ES-I3 (cell line): ENCODE measurements at regions not wholly inside any gene's neighbourhood (a gene's known extent, or its start where the extent isn't known, plus 50 kb on each side); places are given as distances from the start of the nearest gene placed in this dataset.

Experiments used
- H3K36me3 ChIP-seq: 2 replicates; pipeline ENCODE4 v1.6.1; 2013; ENCODE audit warnings: mild to moderate bottlenecking, low read length, control low read depth, moderate library complexity; ENCODE audit not compliant: insufficient read depth
- H3K4me1 ChIP-seq: 2 replicates; pipeline ENCODE4 v1.6.1; 2013; ENCODE audit warnings: mild to moderate bottlenecking, control low read depth, low read length; ENCODE audit not compliant: insufficient read depth
- H3K9ac ChIP-seq: 2 replicates; pipeline ENCODE4 v1.6.1; 2013; ENCODE audit warnings: low read depth, mild to moderate bottlenecking, low read length, moderate library complexity
- H3K9me3 ChIP-seq: 2 replicates; pipeline ENCODE4 v1.6.1; 2013; ENCODE audit warnings: mild to moderate bottlenecking, low read length, moderate library complexity; ENCODE audit not compliant: control insufficient read depth, insufficient read depth

DNA sequence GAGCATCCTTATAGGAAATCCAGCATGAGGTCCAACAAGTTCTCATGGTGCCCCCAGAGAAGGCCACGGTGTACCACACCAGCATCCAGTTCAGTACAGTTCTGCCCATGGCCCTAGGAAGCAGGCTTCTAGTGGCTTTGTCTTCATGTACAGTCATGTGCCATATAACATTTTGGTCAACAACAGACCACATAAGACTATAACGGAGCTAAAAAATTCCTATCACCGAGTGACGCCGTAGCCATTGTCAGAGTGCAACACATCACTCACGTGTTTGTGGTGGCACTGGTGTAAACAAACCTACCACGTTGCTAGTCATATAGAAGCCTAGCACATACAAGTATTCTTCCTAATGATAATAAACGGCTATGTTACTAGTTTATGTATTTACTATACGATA is 209.0 kb downstream of the ARRDC4 start:
- Histone ChIP-seq H3K9me3 (no peaks in the 10 kb centered on the region), H3K36me3 (no peaks in the 10 kb centered on the region), H3K9ac (no peak overlapping the region), H3K4me1 (peaks cover 11% of the 10 kb centered on the region; the same call in 1 of the 2 replicates)

DNA sequence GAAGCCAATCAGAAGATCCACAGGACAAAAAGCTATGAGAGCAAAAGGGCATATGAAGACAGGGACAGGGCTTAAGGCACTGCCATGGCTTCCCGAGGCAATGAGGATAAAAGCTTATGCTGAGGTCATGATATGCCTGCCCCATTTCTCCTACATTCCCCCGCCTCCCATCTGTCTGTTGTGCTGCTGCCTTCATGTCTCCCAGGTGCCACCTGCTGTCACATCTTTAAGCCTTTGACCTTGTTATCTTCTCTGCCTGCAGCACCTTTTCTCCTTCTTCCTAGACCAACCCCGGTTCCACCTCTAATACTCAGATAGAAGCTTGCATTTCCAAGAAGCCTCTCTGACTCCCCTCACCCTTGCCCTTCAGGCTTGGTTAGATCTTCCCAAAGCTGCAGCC is 213.8 kb downstream of the ARRDC4 start:
- Histone ChIP-seq H3K9ac (no peak overlapping the region), H3K4me1 (0 out of 2 replicates have a peak, but pooled peaks cover 6% of the 10 kb centered on the region), H3K9me3 (no peaks in the 10 kb centered on the region), H3K36me3 (no peaks in the 10 kb centered on the region)

DNA sequence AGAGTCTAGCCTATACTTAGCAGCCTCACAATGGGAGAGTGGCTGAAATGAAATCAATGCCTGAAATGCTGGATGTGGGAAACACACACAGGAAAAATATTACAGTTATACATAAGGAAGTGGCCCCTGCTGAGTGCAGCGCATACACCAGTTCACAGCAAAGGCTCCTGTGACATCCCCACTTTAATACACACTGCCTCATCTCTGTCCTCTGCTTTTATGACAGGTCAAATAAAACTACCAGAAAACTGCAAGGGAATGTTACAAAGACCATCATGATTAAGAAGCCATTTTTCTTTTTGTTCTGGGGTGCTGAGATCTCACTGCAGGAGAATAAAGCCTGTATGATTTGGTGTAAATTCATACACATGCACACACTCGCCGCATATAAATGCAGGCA is 214.3 kb downstream of the ARRDC4 start:
- Histone ChIP-seq H3K36me3 (no peaks in the 10 kb centered on the region), H3K4me1 (0 out of 2 replicates have a peak, but pooled peaks cover 6% of the 10 kb centered on the region), H3K9me3 (no peaks in the 10 kb centered on the region), H3K9ac (no peak overlapping the region)

DNA sequence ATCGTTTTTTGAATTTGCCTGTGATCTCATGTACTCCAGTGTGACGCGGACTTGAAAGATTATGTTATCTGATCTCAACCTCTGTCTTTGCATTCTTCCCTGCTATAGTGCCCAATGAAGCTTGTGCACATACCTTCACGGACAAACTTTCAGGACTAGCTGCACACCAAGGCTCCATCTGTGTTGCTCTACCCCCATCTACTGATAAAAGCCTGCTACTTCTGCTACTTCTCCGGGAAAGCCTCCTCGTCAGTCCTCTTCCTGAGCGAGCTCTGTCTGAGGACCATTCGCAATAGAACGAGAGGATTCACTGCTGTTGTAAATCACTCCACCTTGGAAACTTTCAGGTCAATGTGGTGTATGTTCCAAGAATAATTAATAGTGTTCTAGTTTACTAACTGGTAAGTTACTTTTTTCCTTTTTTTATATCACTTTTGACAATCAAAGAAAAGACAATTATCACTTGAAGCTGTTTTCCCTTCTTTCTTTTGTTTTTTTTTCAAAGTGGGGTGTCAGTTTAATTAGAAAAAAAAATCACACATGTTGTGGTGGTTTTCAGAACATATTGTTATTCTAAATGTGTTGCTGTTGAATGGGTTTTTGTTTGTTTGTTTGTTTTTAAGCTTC is 217.6 kb downstream of the ARRDC4 start:
- H3K4me1 ChIP-seq, result 0 out of 2 replicates have a peak, but pooled peaks cover 6% of the 10 kb centered on the region
- no peaks in the 10 kb centered on the region for H3K36me3 ChIP-seq
- no peaks in the 10 kb centered on the region for H3K9me3 ChIP-seq
- no peak overlapping the region for H3K9ac ChIP-seq

DNA sequence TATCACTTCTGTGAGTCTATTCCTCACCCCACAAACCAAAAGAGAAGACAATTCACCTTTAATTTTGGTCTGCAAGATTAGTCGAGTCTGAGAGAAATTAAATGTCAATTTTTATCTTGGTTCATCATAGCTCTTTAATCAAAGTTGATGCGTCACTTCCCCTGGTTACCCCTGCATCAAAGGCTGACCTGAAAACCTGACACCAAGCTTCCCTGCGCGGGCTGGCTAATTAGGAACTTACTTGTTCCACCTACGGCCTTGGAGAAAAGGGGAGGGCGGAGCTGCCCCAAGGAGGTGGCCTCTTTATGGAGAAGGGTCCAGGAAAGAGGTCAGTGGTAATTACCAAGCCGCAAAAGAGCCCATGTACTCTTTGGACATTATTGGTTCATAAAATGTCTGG is 218.4 kb downstream of the ARRDC4 start:
- no peaks in the 10 kb centered on the region for H3K36me3 ChIP-seq
- no peaks in the 10 kb centered on the region for H3K9me3 ChIP-seq
- H3K9ac ChIP-seq, result no peak overlapping the region
- no peaks in the 10 kb centered on the region for H3K4me1 ChIP-seq

DNA sequence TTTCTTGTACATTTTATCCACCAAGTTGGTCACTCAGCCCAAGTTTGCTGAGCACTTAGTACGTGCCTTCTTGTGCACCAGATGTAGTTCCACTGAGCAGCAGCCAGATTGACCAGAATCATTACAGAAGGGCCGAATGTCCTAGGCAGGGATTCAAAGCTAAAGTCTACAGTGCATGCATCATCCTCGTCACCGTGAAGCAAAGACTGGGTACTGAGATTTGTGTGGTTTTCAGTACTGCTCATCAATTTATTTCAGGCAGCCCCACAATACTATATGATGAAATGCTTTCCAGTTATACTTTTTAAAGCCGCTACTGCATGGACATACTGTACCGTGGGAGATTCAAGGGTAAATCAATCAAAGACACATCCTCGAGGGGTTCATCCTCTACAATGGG is 227.0 kb downstream of the ARRDC4 start:
- H3K9me3 ChIP-seq, result peaks cover 4% of the 10 kb centered on the region
- no peak overlapping the region for H3K9ac ChIP-seq
- H3K4me1 ChIP-seq, result no peaks in the 10 kb centered on the region
- H3K36me3 ChIP-seq, result no peaks in the 10 kb centered on the region

DNA sequence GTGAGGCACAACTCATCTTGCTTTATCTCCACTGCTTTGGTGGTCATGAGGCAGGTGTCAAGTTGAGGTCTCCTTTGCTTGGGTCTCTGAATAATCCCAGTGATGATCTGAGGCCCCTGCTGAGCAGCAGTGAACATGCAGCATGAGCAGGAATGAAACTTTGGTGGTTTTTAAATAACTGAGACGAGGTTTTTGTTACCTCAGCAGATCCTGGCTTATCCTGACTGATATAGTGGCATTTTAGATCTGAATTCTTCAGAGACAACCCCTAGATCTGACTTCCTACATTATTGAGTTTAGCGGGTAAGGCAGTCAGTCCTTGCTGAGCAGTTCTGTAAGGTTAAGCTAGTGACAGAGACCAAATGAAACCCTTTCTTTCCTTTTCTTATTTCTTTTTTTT is 230.4 kb downstream of the ARRDC4 start:
- Histone ChIP-seq H3K4me1 (no peaks in the 10 kb centered on the region), H3K9ac (no peak overlapping the region), H3K36me3 (no peaks in the 10 kb centered on the region), H3K9me3 (peaks cover 4% of the 10 kb centered on the region)

DNA sequence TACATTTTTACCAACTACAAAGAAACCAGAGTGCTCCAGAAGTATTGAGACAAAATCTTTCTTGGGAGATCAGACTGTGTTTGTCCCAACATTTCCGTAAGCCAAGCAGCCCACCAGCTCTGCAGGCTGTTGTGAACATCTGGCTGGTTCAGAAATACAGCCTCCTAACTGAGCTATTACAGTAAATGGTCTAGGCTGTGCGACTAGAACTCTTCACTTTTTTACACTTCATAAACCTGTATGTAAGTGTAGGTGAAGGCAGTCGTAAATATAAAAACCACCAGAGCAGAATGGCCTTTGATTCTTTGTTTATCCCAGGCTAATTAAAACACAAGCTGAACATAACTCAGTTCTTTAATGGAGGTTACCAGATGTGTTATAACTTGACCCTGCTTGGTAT is 235.3 kb downstream of the ARRDC4 start:
- no peak overlapping the region for H3K9ac ChIP-seq
- no peaks in the 10 kb centered on the region for H3K36me3 ChIP-seq
- H3K9me3 ChIP-seq, result peaks cover 3% of the 10 kb centered on the region
- no peaks in the 10 kb centered on the region for H3K4me1 ChIP-seq

DNA sequence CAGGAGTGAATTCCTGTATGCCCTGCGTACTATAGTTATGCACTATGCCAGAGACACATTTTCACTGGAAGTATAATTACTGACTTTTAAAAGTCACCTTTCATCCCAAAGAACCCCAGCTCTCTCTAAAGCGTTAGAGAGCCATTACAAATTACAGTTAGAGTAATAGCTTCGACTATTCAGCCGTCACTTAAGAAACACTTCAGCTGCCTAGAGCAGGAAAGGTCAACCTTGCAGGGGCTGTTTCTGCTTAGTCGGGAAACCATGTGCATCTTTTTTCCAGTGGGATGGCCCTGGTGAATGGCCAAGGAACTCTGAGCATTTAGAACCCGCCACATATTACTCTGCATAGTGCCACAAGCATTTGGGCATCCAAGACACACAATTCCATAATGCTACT is 235.9 kb downstream of the ARRDC4 start:
- no peak overlapping the region for H3K9ac ChIP-seq
- H3K4me1 ChIP-seq, result no peaks in the 10 kb centered on the region
- H3K9me3 ChIP-seq, result no peaks in the 10 kb centered on the region
- H3K36me3 ChIP-seq, result no peaks in the 10 kb centered on the region

DNA sequence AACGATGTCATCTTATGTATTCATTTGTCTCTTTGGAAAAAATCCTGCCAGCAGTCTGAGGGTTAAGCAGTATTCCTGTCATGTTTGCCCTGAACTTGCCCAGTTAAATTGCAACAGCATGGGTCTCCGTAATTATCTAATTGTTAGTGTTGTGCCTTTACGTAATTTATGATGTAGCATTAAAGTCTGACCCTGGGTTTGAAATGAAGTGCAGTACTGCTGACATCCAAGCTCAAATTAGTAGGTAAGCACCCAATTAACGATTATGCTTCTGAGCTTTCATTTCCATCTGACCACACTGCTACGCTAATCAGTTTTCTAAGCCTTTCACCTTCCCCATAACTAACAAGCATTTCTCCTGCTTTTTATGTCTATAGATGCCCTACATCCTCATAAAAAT is 241.8 kb downstream of the ARRDC4 start:
- Histone ChIP-seq H3K4me1 (no peaks in the 10 kb centered on the region), H3K9me3 (no peaks in the 10 kb centered on the region), H3K9ac (no peak overlapping the region), H3K36me3 (no peaks in the 10 kb centered on the region)

DNA sequence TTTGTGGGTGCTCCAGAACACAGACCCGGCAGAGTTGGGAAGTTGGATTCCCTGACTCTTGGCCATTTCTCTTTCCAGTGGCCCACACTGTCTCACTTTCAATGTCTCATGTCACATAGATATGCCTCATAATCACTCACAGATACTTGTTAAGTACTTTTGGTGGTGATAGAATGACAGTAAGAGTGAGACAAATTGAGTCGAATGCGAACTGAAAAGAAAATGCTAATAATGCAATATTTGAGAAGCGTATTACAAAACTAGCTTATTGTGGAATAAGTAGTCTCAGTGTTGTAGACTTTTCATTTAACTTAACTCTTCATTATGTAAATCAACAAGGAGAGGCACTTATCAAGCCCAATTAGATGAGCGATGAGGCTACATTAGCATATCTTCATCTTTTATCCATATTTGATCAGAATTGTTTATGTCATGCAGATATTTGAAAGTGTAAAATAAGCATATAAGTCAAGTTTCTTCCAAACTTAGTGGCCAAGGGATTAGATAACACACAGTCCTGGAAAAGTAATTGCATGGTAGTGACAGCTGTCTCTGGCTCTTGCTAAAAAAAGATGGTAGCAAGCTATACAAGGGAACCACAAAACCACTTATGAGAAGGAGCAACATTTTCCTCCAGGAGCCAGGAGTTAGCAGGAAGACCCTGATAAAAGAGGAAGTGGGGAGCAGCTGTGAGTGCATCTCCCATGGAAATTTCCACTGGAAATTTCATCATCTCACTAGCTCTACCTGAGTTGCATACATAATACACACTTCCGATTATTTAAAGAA is 243.6 kb downstream of the ARRDC4 start:
- Histone ChIP-seq H3K9ac (no peak overlapping the region), H3K9me3 (no peaks in the 10 kb centered on the region), H3K36me3 (no peaks in the 10 kb centered on the region), H3K4me1 (no peaks in the 10 kb centered on the region)

DNA sequence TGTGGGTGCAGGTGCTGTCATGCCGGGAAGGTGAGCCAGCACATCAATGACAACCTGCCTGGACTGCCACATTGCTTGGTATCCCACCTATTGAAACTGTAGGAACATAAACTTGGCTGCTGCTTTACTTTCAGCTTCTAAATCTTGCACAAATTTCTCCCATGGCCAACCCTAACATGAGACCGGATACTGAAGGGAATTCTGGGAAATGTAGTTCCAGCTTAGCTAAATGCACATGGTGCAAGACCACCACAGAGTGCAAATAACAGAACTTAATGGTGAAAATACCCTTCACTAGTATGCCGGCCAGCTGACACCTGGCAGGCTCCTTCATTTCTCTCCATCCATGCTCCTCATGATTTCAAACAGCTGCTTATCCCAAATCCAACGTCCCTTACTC is 247.4 kb downstream of the ARRDC4 start:
- Histone ChIP-seq H3K4me1 (no peaks in the 10 kb centered on the region), H3K36me3 (no peaks in the 10 kb centered on the region), H3K9ac (no peak overlapping the region), H3K9me3 (no peaks in the 10 kb centered on the region)

DNA sequence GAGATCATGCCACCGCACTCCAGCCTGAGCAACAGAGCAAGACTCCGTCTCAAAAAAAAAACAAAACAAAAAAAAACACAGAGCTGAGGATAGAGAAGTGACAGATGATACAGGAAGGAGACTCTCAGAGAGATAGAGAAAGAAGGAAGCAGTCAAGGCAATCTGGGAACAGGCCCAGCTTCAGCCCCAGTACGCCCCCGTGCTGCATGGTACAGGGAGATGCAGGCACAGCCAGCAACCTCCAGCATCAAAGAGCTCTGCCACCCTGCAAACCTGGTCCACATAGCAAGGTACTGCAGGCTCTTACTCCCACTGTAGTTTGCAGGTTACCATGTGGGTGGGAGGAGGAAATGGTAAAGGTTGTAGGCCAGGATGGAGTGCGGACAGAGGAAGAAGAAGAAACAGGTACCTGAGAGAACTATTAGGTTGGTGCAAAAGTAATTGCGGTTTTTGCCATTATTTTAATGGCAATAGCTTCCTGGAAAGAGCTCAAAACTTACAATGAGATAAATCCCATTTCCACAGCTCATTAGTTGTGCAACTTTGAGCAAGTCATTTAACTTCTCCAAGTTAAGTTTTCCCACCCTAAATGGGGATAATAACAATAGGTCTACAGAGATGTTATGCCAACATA is 253.0 kb downstream of the ARRDC4 start:
- no peaks in the 10 kb centered on the region for H3K36me3 ChIP-seq
- H3K9ac ChIP-seq, result no peak overlapping the region
- no peaks in the 10 kb centered on the region for H3K9me3 ChIP-seq
- no peaks in the 10 kb centered on the region for H3K4me1 ChIP-seq

DNA sequence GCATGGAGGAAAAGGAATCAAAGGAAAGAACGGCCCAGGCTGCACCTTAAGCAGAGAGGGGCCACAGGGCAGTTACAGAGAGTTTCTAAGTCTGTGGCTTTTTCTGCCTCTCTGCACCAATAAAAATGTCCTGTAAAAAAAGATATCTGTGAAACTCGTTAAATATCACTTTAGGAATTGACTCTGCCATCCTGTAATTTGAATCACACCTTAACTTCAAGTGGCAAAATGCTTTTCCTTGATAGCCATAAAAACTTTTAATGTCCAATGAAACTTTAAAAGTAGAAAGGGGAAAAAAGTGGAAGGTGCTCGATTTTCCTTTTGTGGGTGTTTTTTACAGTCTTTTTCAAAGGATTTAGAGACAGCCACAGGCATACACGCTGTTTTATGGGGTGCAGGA is 255.7 kb downstream of the ARRDC4 start:
- no peaks in the 10 kb centered on the region for H3K9me3 ChIP-seq
- H3K36me3 ChIP-seq, result no peaks in the 10 kb centered on the region
- no peaks in the 10 kb centered on the region for H3K4me1 ChIP-seq
- H3K9ac ChIP-seq, result no peak overlapping the region

DNA sequence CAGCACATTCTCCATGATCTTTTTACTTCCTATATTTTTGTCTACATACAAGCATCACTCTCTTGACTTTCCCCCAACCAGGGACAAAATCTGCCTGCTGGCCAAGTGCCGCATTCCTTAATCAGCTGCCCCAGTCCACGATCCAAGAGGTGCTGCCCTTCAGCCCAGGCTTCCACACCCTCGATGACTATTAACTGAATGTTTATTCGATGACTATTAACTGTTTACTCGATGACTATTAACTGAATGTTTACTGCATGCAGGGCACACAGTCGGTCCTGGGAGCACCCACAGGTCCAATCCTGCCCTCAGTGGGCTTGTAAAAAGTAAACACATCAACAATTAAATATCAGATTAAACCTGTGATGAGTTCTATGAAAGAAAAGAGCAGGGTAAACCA is 256.9 kb downstream of the ARRDC4 start:
- no peak overlapping the region for H3K9ac ChIP-seq
- H3K36me3 ChIP-seq, result no peaks in the 10 kb centered on the region
- no peaks in the 10 kb centered on the region for H3K4me1 ChIP-seq
- no peaks in the 10 kb centered on the region for H3K9me3 ChIP-seq
